Epithelial cell of proximal tubule (primary cell): ENCODE measurements at regions not wholly inside any gene's neighbourhood (a gene's known extent, or its start where the extent isn't known, plus 50 kb on each side); places are given as distances from the start of the nearest gene placed in this dataset.

Experiments used
- DNase-seq: peaks from one replicate; pipeline ENCODE4 v3.0.0-alpha.2; 2011; ENCODE audit warnings: low read depth
- H3K4me3 ChIP-seq: 2 replicates; pipeline ENCODE4 v1.5.1; 2011; ENCODE audit warnings: low read depth, mild to moderate bottlenecking, low read length
- TF ChIP-seq, protein P1 (sequence below): conservative IDR thresholded peaks from 2 replicates; pipeline ENCODE4 v1.5.1; 2012; ENCODE audit warnings: low read depth, mild to moderate bottlenecking, low read length

- H3K4me3 ChIP-seq, result no peak overlapping the region
- no peak for DNase-seq
- TF ChIP-seq, protein P1, sequence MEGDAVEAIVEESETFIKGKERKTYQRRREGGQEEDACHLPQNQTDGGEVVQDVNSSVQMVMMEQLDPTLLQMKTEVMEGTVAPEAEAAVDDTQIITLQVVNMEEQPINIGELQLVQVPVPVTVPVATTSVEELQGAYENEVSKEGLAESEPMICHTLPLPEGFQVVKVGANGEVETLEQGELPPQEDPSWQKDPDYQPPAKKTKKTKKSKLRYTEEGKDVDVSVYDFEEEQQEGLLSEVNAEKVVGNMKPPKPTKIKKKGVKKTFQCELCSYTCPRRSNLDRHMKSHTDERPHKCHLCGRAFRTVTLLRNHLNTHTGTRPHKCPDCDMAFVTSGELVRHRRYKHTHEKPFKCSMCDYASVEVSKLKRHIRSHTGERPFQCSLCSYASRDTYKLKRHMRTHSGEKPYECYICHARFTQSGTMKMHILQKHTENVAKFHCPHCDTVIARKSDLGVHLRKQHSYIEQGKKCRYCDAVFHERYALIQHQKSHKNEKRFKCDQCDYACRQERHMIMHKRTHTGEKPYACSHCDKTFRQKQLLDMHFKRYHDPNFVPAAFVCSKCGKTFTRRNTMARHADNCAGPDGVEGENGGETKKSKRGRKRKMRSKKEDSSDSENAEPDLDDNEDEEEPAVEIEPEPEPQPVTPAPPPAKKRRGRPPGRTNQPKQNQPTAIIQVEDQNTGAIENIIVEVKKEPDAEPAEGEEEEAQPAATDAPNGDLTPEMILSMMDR, result no peak
Measured at GRCh38 chr4:161197912-161198311, 965.9 kb downstream of the FSTL5 start.

GRCh38 chr4:161197474-161197873, 966.3 kb downstream of the FSTL5 start:
- TF ChIP-seq, protein P1, result no peak
- no peak overlapping the region for H3K4me3 ChIP-seq
- no peak for DNase-seq

DNA sequence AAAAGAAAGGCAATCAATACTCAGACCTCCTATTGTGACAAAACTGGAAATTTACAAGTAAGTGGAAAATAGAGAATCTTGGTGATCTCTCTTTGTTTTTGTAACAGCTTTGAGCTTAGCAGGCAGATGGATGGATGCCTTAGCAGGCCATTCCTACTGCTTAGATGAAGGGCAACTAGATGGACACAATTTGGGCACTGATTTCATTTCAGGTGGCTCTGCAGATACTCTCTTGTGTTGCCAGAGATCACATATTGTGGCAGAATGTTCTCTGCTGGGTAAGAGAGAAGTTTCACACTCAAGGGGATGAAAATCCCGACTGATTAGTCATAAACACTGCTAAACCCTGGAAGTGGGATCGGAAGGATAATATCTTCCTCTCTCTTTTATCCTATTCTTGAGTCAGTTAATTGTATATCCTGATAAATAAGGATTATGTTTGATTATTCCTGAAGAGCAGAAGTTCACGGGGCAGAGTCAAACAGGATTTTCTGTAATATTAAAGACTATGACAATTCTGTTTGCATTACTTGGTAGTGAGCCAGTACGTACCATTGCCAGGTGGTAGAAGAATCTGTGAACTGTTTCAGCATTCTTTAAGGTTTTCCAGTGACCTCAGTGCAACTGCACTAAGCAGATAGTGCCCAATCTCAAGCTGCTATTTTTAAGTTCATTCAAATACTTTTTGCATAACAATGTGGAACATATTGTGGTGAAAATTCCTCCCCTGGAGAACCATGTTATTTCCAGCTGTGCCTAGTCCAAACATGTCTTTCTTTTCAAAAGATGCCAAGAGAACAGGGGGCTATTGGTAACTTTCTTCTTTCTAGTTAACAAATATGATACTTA, 974.3 kb downstream of the FSTL5 start:
- no peak for DNase-seq
- TF ChIP-seq, protein P1, result no peak
- H3K4me3 ChIP-seq, result no peak overlapping the region

- DNase-seq, result no peak
- TF ChIP-seq, protein P1, result no peak
- H3K4me3 ChIP-seq, result no peak overlapping the region
Measured at GRCh38 chr4:161188578-161188977, 975.2 kb downstream of the FSTL5 start.

DNA sequence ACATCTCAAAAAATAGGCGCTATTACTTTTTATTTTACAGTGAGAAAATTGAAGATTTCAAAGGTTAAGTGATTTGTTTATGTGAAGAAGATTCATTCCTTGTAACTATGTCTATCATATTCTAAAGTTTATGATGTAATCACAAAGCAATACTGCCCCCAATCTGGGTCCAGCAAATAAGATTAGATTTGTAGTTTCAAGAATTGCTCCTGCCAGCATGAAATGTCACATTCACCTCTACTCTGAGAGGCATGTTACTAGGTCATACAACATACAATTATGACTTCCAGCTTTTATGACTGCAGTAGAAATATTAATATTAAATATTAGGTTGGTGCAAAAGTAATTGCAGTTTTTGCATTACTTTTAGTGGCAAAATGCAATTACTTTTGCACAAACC, 976.2 kb downstream of the FSTL5 start:
- no peak overlapping the region for H3K4me3 ChIP-seq
- no peak for DNase-seq
- TF ChIP-seq, protein P1, result no peak

DNA sequence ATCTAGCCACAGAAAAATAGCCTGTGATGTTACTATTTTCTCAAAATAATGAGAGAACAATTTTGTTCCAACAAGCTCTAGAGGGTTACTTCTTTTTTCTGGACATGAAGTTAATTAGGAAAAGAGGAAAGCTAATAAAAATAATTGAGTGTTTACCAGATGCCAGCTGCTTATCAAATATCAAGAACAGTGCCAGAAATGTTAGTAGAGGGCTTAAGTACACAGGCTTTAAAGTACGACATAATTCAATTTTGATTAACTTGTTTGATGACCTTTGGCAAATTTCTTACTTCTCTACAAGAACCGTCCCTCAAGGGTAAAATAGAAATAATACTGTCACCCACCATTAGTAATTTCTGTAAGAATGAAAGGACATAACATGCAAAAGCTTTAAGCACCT, 977.0 kb downstream of the FSTL5 start:
- H3K4me3 ChIP-seq, result no peak overlapping the region
- TF ChIP-seq, protein P1, result no peak
- no peak for DNase-seq

- TF ChIP-seq, protein P1, result no peak
- no peak for DNase-seq
- no peak overlapping the region for H3K4me3 ChIP-seq
Measured at GRCh38 chr4:161186012-161186411, 977.8 kb downstream of the FSTL5 start.
